ENCODE measurements at regions not wholly inside any gene's neighbourhood (a gene's known extent, or its start where the extent isn't known, plus 50 kb on each side); places are given as distances from the start of the nearest gene placed in this dataset.

DNA sequence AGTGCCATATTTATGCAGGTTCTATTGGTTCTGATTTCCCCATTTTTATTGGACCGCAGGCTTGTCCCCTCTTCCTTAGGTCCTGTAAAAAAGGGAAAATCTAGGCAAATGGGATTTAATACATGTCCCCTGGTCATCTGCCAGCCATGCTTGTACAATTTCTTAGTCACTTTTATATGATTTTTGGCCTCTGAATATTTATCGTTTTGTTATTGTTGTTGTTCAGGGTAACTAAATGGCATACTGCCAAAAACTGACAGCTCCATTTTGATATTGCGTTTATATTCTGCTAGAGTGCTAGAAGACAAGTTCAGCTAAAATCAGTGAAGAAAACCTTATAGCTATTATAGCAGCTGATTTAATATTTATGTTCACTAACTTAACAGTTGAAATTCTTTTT, 770.2 kb upstream of the FAM174A start:
- H3K9ac ChIP-seq: no peak overlapping the region
- no peak for DNase-seq
- H3K4me3 ChIP-seq (ENCODE audit: low read depth in 2 of 2, low read length in 1 of 2): no peak overlapping the region
- no peaks in the 10 kb centered on the region for H4K20me1 ChIP-seq (ENCODE audit: insufficient read depth)
- H2AFZ ChIP-seq (ENCODE audit: low read depth): no peak overlapping the region
- POLR2A ChIA-PET: no interaction called here
- no peaks in the 10 kb centered on the region for H3K4me1 ChIP-seq (ENCODE audit: control insufficient read depth in 1 of 2, insufficient read depth in 2 of 2, low read depth in 1 of 2, low read length in 1 of 2)
- H3K36me3 ChIP-seq (replicated peaks in 1 of 2; ENCODE audit: control insufficient read depth in 1 of 2, insufficient read depth in 2 of 2, low read length in 1 of 2): no peaks in the 10 kb centered on the region
- H3K27me3 ChIP-seq (ENCODE audit: insufficient read depth): no peaks in the 10 kb centered on the region
- no peak overlapping the region for H3K27ac ChIP-seq (ENCODE audit: low read depth in 2 of 2, low read length in 1 of 2)
- WGBS (ENCODE audit: low lambda C conversion rate): 23% methylated on average over 3 of the region's 3 CpGs
- H3K79me2 ChIP-seq (ENCODE audit: insufficient read depth): no peaks in the 10 kb centered on the region
- H3K9me3 ChIP-seq: no peaks in the 10 kb centered on the region
- no peaks in the 10 kb centered on the region for H3K9me2 ChIP-seq
- no peak for TF ChIP-seq IRF3 (IDR thresholded peaks at IDR 0.05; ENCODE audit: low read depth, low read length)
- no peak for TF ChIP-seq YY1 (IDR thresholded peaks at IDR 0.05; ENCODE audit: low read depth)
- TF ChIP-seq RXRA (IDR thresholded peaks at IDR 0.05; ENCODE audit: borderline replicate concordance, low read depth): no peak
- no peak for TF ChIP-seq SMC3 (IDR thresholded peaks at IDR 0.05; ENCODE audit: low read depth, low read length)
- TF ChIP-seq ELF1 (IDR thresholded peaks at IDR 0.05): no peak
- TF ChIP-seq FOSL2 (IDR thresholded peaks at IDR 0.05; ENCODE audit: borderline replicate concordance, low read depth): no peak
- TF ChIP-seq GATA2 (CRISPR knock-in tag; IDR thresholded peaks at IDR 0.05): no peak
- TF ChIP-seq TAF1 (IDR thresholded peaks at IDR 0.05; ENCODE audit: borderline replicate concordance, low read depth, low read length): no peak
- no peak overlapping the region for H3K4me2 ChIP-seq
- H3F3A ChIP-seq (replicated peaks; ENCODE audit: insufficient read depth): no peaks in the 10 kb centered on the region
- CTCF ChIA-PET: no interaction called here

GRCh38 chr5:99763021-99763774, 772.0 kb upstream of the FAM174A start:
- Histone ChIP-seq H3K9me2 (no peaks in the 10 kb centered on the region), H3K27me3 (ENCODE audit: insufficient read depth) (no peaks in the 10 kb centered on the region), H3K9me3 (no peaks in the 10 kb centered on the region), H4K20me1 (ENCODE audit: insufficient read depth) (no peaks in the 10 kb centered on the region), H3K36me3 (replicated peaks in 1 of 2; ENCODE audit: control insufficient read depth in 1 of 2, insufficient read depth in 2 of 2, low read length in 1 of 2) (no peaks in the 10 kb centered on the region), H3K79me2 (ENCODE audit: insufficient read depth) (no peaks in the 10 kb centered on the region), H3K9ac (no peak overlapping the region), H3K4me3 (ENCODE audit: low read depth in 2 of 2, low read length in 1 of 2) (no peak overlapping the region), H3F3A (replicated peaks; ENCODE audit: insufficient read depth) (no peaks in the 10 kb centered on the region), H3K27ac (ENCODE audit: low read depth in 2 of 2, low read length in 1 of 2) (no peak overlapping the region), H2AFZ (ENCODE audit: low read depth) (no peak overlapping the region), H3K4me2 (no peak overlapping the region), H3K4me1 (ENCODE audit: control insufficient read depth in 1 of 2, insufficient read depth in 2 of 2, low read depth in 1 of 2, low read length in 1 of 2) (no peaks in the 10 kb centered on the region)
- CTCF ChIA-PET: no interaction called here
- no peak for DNase-seq
- 28% methylated on average over 4 of the region's 11 CpGs for WGBS (ENCODE audit: low lambda C conversion rate)
- POLR2A ChIA-PET: no interaction called here
- no peak for TF ChIP-seq PBX3 (IDR thresholded peaks at IDR 0.05)

GRCh38 chr5:99747342-99747741, 787.8 kb upstream of the FAM174A start:
- whole genome bisulfite sequencing (ENCODE audit: low lambda C conversion rate): 42% methylated on average over 4 of the region's 4 CpGs
- POLR2A ChIA-PET: no interaction called here
- TF ChIP-seq ELF1 (IDR thresholded peaks at IDR 0.05): no peak
- no peak for TF ChIP-seq FOXJ3 (CRISPR knock-in tag; IDR thresholded peaks at IDR 0.05)
- TF ChIP-seq YY1 (IDR thresholded peaks at IDR 0.05; ENCODE audit: low read depth): no peak
- no peak for TF ChIP-seq PBX3 (IDR thresholded peaks at IDR 0.05)
- TF ChIP-seq FOSL2 (IDR thresholded peaks at IDR 0.05; ENCODE audit: borderline replicate concordance, low read depth): no peak
- no peak for TF ChIP-seq RXRA (IDR thresholded peaks at IDR 0.05; ENCODE audit: borderline replicate concordance, low read depth)
- TF ChIP-seq RFX5 (IDR thresholded peaks at IDR 0.05; ENCODE audit: low read length): no peak
- no peak for TF ChIP-seq TCF12 (IDR thresholded peaks at IDR 0.05)
- TF ChIP-seq JUND (IDR thresholded peaks at IDR 0.05): no peak
- TF ChIP-seq SIN3A (IDR thresholded peaks at IDR 0.05; ENCODE audit: borderline replicate concordance, low read depth, low read length): no peak
- no peak for TF ChIP-seq POLR2AphosphoS5 (IDR thresholded peaks at IDR 0.05; ENCODE audit: low read depth, low read length)
- no peak for TF ChIP-seq CHD2 (IDR thresholded peaks at IDR 0.05; ENCODE audit: low read length, partially characterized antibody)
- TF ChIP-seq MEF2A (IDR thresholded peaks at IDR 0.05; ENCODE audit: borderline replicate concordance, low read depth): no peak
- no peak for TF ChIP-seq NRF1 (IDR thresholded peaks at IDR 0.05; ENCODE audit: low read depth, low read length)
- no peak for TF ChIP-seq EZH2phosphoT487 (IDR thresholded peaks at IDR 0.05; ENCODE audit: borderline replicate concordance, low read depth)
- no peak for TF ChIP-seq MAX (IDR thresholded peaks at IDR 0.05; ENCODE audit: low read depth)

More at GRCh38 chr5:99747342-99747741, 787.8 kb upstream of the FAM174A start:
- H2AFZ ChIP-seq (ENCODE audit: low read depth): no peak overlapping the region
- H3K9me3 ChIP-seq: no peaks in the 10 kb centered on the region
- H3K4me2 ChIP-seq: no peak overlapping the region
- H3K36me3 ChIP-seq (replicated peaks in 1 of 2; ENCODE audit: control insufficient read depth in 1 of 2, insufficient read depth in 2 of 2, low read length in 1 of 2): no peaks in the 10 kb centered on the region
- H4K20me1 ChIP-seq (ENCODE audit: insufficient read depth): no peaks in the 10 kb centered on the region
- CTCF ChIA-PET: no interaction called here
- DNase-seq: no peak
- no peaks in the 10 kb centered on the region for H3K79me2 ChIP-seq (ENCODE audit: insufficient read depth)
- H3K27ac ChIP-seq (ENCODE audit: low read depth in 2 of 2, low read length in 1 of 2): no peak overlapping the region
- H3K9ac ChIP-seq: no peak overlapping the region
- H3K27me3 ChIP-seq (ENCODE audit: insufficient read depth): no peaks in the 10 kb centered on the region
- no peaks in the 10 kb centered on the region; the same call in 1 of the 2 replicates for H3K9me2 ChIP-seq
- H3K4me1 ChIP-seq (ENCODE audit: control insufficient read depth in 1 of 2, insufficient read depth in 2 of 2, low read depth in 1 of 2, low read length in 1 of 2): no peaks in the 10 kb centered on the region
- no peak overlapping the region for H3K4me3 ChIP-seq (ENCODE audit: low read depth in 2 of 2, low read length in 1 of 2)
- H3F3A ChIP-seq (replicated peaks; ENCODE audit: insufficient read depth): no peaks in the 10 kb centered on the region

Measured in SK-N-SH (cell line).